GM12875 (cell line): ENCODE measurements at regions not wholly inside any gene's neighbourhood (a gene's known extent, or its start where the extent isn't known, plus 50 kb on each side); places are given as distances from the start of the nearest gene placed in this dataset.

ENCODE experiments used
- H3K4me3 ChIP-seq: one replicate; pipeline ENCODE4 v1.5.1; 2011; ENCODE audit warnings: low read depth, low read length, control low read depth
- TF ChIP-seq, protein P1 (sequence below): IDR thresholded peaks from 2 replicates; pipeline ENCODE4 v1.5.1; 2011; ENCODE audit warnings: low read depth, mild to moderate bottlenecking, control low read depth, inconsistent platforms, low read length, moderate library complexity, borderline replicate concordance; ENCODE audit not compliant: insufficient read depth

DNA sequence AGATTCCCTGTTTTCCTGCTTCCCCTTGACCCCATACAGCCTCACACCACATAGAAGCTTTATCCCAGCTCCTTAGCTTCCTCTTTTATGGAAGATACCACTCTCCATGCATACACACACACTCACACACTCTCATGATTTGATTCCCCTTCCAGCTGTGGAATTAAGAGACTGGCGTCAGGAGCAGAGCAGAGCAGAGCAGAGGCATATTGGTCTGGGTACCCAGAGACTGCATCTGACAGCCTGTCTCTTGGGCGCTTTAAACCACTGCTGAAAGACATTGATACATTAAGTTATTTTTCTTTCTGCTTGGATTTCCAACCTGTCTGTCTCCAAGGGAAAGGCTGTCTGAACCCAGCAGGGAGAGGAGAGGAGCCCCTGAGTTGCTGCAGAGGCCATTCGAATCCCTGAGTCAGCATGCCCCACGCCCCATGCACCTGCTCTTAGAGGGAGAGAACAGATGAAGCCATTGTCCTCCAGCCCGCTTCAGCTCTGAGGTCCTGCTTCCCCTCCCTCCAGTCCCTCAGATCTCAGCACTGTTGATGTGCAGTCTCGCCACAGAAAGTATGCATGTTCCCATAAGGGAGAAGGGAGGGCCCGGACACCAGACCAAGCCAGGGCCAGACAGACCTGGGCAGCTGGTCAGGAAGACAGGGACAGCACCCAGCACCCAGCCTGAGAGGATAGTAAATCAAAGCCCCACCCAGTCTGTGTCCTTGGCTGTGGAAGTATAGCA is 66.7 kb upstream of the GJB5 start:
- TF ChIP-seq, protein P1, sequence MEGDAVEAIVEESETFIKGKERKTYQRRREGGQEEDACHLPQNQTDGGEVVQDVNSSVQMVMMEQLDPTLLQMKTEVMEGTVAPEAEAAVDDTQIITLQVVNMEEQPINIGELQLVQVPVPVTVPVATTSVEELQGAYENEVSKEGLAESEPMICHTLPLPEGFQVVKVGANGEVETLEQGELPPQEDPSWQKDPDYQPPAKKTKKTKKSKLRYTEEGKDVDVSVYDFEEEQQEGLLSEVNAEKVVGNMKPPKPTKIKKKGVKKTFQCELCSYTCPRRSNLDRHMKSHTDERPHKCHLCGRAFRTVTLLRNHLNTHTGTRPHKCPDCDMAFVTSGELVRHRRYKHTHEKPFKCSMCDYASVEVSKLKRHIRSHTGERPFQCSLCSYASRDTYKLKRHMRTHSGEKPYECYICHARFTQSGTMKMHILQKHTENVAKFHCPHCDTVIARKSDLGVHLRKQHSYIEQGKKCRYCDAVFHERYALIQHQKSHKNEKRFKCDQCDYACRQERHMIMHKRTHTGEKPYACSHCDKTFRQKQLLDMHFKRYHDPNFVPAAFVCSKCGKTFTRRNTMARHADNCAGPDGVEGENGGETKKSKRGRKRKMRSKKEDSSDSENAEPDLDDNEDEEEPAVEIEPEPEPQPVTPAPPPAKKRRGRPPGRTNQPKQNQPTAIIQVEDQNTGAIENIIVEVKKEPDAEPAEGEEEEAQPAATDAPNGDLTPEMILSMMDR, result no peak
- H3K4me3 ChIP-seq, result no peak overlapping the region

DNA sequence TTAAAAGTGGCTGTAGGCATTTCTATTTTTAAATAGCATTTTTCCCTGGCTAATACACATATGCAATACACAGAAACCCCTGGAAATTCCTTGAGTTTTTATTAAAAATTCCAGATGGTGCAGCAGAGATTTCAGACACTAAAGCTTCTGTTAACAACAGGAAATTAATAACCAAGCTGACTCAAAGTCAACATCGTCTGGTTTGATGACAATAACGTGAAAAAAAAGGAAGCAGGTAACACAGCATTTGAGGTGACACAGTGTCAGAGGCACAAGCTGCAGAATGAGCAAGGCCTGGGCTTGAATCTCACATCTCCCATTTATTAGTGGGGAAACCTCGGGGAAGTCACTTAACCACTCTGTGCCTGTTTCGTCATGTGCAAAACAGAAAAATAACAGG is 64.6 kb upstream of the GJB5 start:
- TF ChIP-seq, protein P1, result no peak
- H3K4me3 ChIP-seq, result no peak overlapping the region

DNA sequence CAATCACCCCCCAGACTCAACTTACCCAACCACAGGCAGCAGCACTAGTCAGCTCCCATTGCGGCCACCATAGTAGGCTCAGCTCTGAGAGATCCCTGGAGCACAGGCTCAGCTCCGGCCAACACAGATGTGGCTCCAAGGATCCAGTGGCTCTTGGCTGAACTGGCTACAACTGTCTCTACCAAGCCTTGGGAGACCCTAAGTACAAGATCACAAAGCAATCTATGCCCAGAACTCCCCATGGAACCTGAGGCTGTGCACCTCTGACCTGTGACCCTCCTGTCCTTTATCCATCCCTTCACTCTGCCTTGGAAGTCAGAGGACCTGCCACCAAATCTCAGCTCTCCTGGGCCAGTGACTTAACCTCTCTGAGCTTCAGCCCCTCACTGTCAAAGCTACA is 61.8 kb upstream of the GJB5 start:
- H3K4me3 ChIP-seq, result no peak overlapping the region
- TF ChIP-seq, protein P1, result no peak

DNA sequence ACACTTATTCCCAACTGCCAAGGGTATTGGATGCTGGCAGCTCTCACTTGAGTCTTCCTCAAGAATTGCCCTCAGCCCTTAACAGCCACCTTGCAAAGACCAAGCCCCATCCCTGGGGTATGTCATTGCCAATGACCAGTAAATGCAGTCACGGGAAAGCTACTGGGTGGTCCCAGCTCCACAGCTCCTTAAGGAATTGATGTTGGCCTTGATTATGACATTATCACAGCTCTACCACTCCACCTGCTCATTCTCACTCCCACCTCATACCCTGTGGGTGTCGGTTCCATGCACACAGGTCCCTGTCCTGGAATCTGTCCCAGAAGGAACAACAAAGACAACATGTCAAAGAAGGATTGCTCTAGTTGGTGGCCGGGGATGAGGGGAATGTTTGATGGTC is 60.5 kb upstream of the GJB5 start:
- no peak overlapping the region for H3K4me3 ChIP-seq
- TF ChIP-seq, protein P1, result no peak

DNA sequence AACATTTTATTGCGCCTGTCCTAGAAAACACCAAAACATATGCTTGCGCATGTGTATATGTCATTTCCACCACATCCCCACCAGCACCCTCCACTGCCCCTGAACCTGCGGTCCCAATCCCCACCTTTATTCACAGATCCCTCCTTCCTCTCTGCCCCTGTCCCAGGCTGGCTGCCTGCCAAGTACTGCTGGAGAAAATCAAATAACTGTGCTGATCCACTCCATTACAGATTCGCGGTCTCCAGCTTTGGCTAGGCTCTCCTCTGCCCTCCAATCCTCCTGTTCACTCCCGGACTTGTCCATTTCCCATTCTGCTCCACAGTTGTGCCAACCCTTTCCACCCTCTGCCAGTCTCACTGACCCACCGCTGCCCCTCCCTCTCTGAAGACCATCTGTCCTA is 59.3 kb upstream of the GJB5 start:
- TF ChIP-seq, protein P1, result no peak

DNA sequence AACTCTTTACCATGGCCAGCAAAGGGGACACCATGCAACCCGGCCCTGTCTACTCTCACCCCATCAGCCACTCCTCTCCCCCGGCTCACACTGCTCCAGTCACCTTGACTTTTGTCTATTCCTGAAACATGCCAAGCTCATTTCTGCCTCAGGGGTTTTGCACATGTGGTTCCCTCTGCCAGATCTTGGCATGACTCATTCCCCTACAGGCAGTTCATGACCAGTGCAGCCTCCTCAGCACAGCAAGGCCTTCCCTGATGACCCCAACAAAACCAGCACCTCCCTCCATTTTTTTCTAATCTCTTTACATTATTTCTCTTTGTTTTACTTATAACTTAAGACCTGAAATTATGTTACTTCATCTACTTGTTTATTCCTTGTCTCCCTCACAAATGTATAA is 58.6 kb upstream of the GJB5 start:
- no peak overlapping the region for H3K4me3 ChIP-seq
- TF ChIP-seq, protein P1, result no peak

More for the DNA sequence above, 59.3 kb upstream of the GJB5 start:
- H3K4me3 ChIP-seq, result no peak overlapping the region

DNA sequence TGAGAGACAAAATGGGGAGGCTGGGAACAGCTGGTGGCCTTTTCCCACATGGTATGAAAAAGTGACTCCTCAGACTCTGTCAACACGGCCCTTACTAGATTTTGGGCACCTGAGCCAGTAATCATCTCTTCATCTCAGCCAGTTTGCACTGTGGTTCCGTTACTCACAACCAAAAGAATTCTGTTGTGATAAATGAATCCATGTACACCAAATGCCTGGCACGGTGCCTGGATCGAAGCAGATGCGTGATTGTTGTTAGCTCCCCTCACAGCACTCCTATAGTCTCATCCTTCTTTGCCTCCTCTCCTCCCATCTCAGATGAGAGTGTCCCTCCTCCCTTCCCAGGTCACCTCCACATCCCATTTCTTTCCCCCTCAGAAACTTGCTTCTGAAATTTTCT is 57.9 kb upstream of the GJB5 start:
- H3K4me3 ChIP-seq, result no peak overlapping the region
- TF ChIP-seq, protein P1, result no peak
